H9 (cell line): ENCODE measurements at regions not wholly inside any gene's neighbourhood (a gene's known extent, or its start where the extent isn't known, plus 50 kb on each side); places are given as distances from the start of the nearest gene placed in this dataset.

ENCODE experiments used
- DNase-seq: peaks from one replicate; pipeline ENCODE4 v3.0.0-alpha.2; 2017
- H2AFZ ChIP-seq: one replicate; pipeline ENCODE4 v1.6.1; 2013; ENCODE audit warnings: mild to moderate bottlenecking, low read length, control low read depth, moderate library complexity
- H2AK5ac ChIP-seq: 2 replicates; pipeline ENCODE4 v1.6.1; 2013; ENCODE audit warnings: low read length, control low read depth, mixed read lengths; ENCODE audit not compliant: insufficient read length
- H2BK120ac ChIP-seq: one replicate; pipeline ENCODE4 v1.6.1; 2013; ENCODE audit warnings: low read depth, mild to moderate bottlenecking, low read length, control low read depth, inconsistent platforms; ENCODE audit not compliant: poor library complexity, severe bottlenecking
- H2BK12ac ChIP-seq: 2 replicates; pipeline ENCODE4 v1.6.1; 2013; ENCODE audit warnings: low read length, control low read depth, mixed read lengths, low read depth; ENCODE audit not compliant: insufficient read length
- H2BK15ac ChIP-seq: 2 replicates; pipeline ENCODE4 v1.6.1; 2013; ENCODE audit warnings: low read depth, low read length, control low read depth
- H2BK20ac ChIP-seq: one replicate; pipeline ENCODE4 v1.6.1; 2013; ENCODE audit warnings: low read depth, mild to moderate bottlenecking, low read length, control low read depth, inconsistent platforms; ENCODE audit not compliant: poor library complexity, severe bottlenecking
- H2BK5ac ChIP-seq: 2 replicates; pipeline ENCODE4 v1.6.1; 2013; ENCODE audit warnings: low read length, control low read depth, mixed read lengths; ENCODE audit not compliant: insufficient read length
- H3K14ac ChIP-seq: 2 replicates; pipeline ENCODE4 v1.6.1; 2013; ENCODE audit warnings: low read length, control low read depth; ENCODE audit not compliant: insufficient read depth
- H3K18ac ChIP-seq: 2 replicates; pipeline ENCODE4 v1.6.1; 2013; ENCODE audit warnings: low read depth, mild to moderate bottlenecking, mixed read lengths, low read length, control low read depth; ENCODE audit not compliant: insufficient read length
- H3K23ac ChIP-seq: 2 replicates; pipeline ENCODE4 v1.6.1; 2013; ENCODE audit warnings: low read length, control low read depth, mixed read lengths, low read depth; ENCODE audit not compliant: insufficient read length
- H3K23me2 ChIP-seq: 2 replicates; pipeline ENCODE4 v1.6.1; 2013; ENCODE audit warnings: low read depth, mild to moderate bottlenecking, mixed read lengths, low read length, control low read depth; ENCODE audit not compliant: insufficient read length, poor library complexity, severe bottlenecking
- H3K27ac ChIP-seq: 2 replicates; pipeline ENCODE4 v1.5.1; 2013; ENCODE audit warnings: low read length, control low read depth, mixed read lengths, low read depth; ENCODE audit not compliant: insufficient read length
- H3K27me3 ChIP-seq: 2 replicates; pipeline ENCODE4 v1.6.1; 2013; ENCODE audit warnings: low read length, control low read depth, inconsistent platforms; ENCODE audit not compliant: insufficient read depth
- H3K4ac ChIP-seq: 2 replicates; pipeline ENCODE4 v1.6.1; 2013; ENCODE audit warnings: low read depth, mild to moderate bottlenecking, control low read depth, inconsistent platforms, low read length, moderate library complexity
- H3K4me1 ChIP-seq: 2 replicates; pipeline ENCODE4 v1.6.1; 2013; ENCODE audit warnings: low read length, control low read depth, inconsistent platforms; ENCODE audit not compliant: insufficient read depth
- H3K4me2 ChIP-seq: 2 replicates; pipeline ENCODE4 v1.6.1; 2013; ENCODE audit warnings: low read length, control low read depth, mixed read lengths; ENCODE audit not compliant: insufficient read length, insufficient read depth
- H3K56ac ChIP-seq: 2 replicates; pipeline ENCODE4 v1.6.1; 2013; ENCODE audit warnings: low read depth, mild to moderate bottlenecking, mixed read lengths, low read length, control low read depth; ENCODE audit not compliant: insufficient read length
- H3K79me1 ChIP-seq: 2 replicates; pipeline ENCODE4 v1.6.1; 2013; ENCODE audit warnings: low read depth, mild to moderate bottlenecking, moderate library complexity, low read length, control low read depth, inconsistent platforms; ENCODE audit not compliant: insufficient read depth, poor library complexity, severe bottlenecking
- H3K79me2 ChIP-seq: 2 replicates; pipeline ENCODE4 v1.6.1; 2013; ENCODE audit warnings: low read length, control low read depth, inconsistent platforms; ENCODE audit not compliant: insufficient read depth
- H3K9ac ChIP-seq: 2 replicates; pipeline ENCODE4 v1.6.1; 2013; ENCODE audit warnings: low read length, control low read depth, mixed read lengths; ENCODE audit not compliant: insufficient read length; ENCODE audit errors: extremely low read depth
- H3K9me3 ChIP-seq: one replicate; pipeline ENCODE4 v1.6.1; 2013; ENCODE audit warnings: low read depth, low read length, inconsistent platforms; ENCODE audit not compliant: control insufficient read depth
- H3T11ph ChIP-seq: one replicate; pipeline ENCODE4 v1.6.1; 2013; ENCODE audit warnings: mild to moderate bottlenecking, low read length, control low read depth, inconsistent platforms
- H4K20me1 ChIP-seq: one replicate; pipeline ENCODE4 v1.6.1; 2013; ENCODE audit not compliant: control insufficient read depth, insufficient read length, insufficient read depth
- H4K5ac ChIP-seq: 2 replicates; pipeline ENCODE4 v1.6.1; 2013; ENCODE audit warnings: low read depth, mild to moderate bottlenecking, mixed read lengths, low read length, control low read depth; ENCODE audit not compliant: insufficient read length
- H4K8ac ChIP-seq: replicated peaks from 2 replicates; pipeline ENCODE4 v1.6.1; 2013; ENCODE audit warnings: low read length, control low read depth, mixed read lengths, low read depth; ENCODE audit not compliant: insufficient read length
- H4K91ac ChIP-seq: 2 replicates; pipeline ENCODE4 v1.6.1; 2013; ENCODE audit warnings: low read depth, mild to moderate bottlenecking, moderate library complexity, mixed read lengths, low read length, control low read depth; ENCODE audit not compliant: insufficient read length
- H3K27ac Mint-ChIP-seq, 3 experiments: 2 replicates in 2 of 3; 3 replicates in 1 of 3; pipeline ENCODE4 v1.8.0; 2020 to 2021; ENCODE audit warnings: mixed read lengths in 3 of 3, mild to moderate bottlenecking in 1 of 3, moderate library complexity in 1 of 3
- H3K27me3 Mint-ChIP-seq: 2 replicates; pipeline ENCODE4 v1.8.0; 2021; ENCODE audit warnings: low read depth, mild to moderate bottlenecking, moderate library complexity, mixed read lengths
- H3K36me3 Mint-ChIP-seq, 3 experiments: 2 replicates in 2 of 3; 3 replicates in 1 of 3; pipeline ENCODE4 v1.8.0; 2020 to 2021; ENCODE audit warnings: low read depth in 3 of 3, mixed read lengths in 3 of 3; ENCODE audit not compliant: insufficient read depth in 1 of 3
- H3K4me1 Mint-ChIP-seq, 2 experiments: 2 replicates each; pipeline ENCODE4 v1.8.0; 2020; ENCODE audit warnings: mixed read lengths in 2 of 2
- H3K4me3 Mint-ChIP-seq, 2 experiments: 2 replicates in 1 of 2; 3 replicates in 1 of 2; pipeline ENCODE4 v1.8.0; 2020 to 2021; ENCODE audit warnings: mild to moderate bottlenecking in 2 of 2, mixed read lengths in 2 of 2, moderate library complexity in 1 of 2
- H3K9me3 Mint-ChIP-seq, 2 experiments: 2 replicates in 1 of 2; 3 replicates in 1 of 2; pipeline ENCODE4 v1.8.0; 2020; ENCODE audit warnings: mild to moderate bottlenecking in 2 of 2, mixed read lengths in 2 of 2, moderate library complexity in 1 of 2
- WGBS: extraction: QIAGEN DNeasy Blood & Tissue Kit; methylation state at CpG from one replicate; pipeline ENCODE4 v1.1.7; 2013; ENCODE audit warnings: missing lambda C conversion rate, low lambda C conversion rate, mixed read lengths; ENCODE audit not compliant: insufficient read length; ENCODE audit errors: extremely low coverage; 5-methylcytosine and 5-hydroxymethylcytosine counted together
- TF ChIP-seq, protein P1 (sequence below): fragments of 200-600 bp; sonication (generic); conservative IDR thresholded peaks from 3 replicates; pipeline ENCODE4 v1.8.0; 2021; ENCODE audit warnings: antibody characterized with exemption, mild to moderate bottlenecking

GRCh38 chr15:69735121-69735520 is 282.5 kb downstream of the RPLP1 start:
- H3K14ac ChIP-seq: no peak overlapping the region
- no peak overlapping the region for H4K91ac ChIP-seq
- no peaks in the 10 kb centered on the region for H3K79me2 ChIP-seq
- no peak overlapping the region for H2BK15ac ChIP-seq
- Mint-ChIP-seq H3K9me3 (peaks cover 3 to 6% of the 10 kb centered on the region in 2 experiments; a peak in 3 of 5 replicates), H3K4me1 (peaks cover 26 to 31% of the 10 kb centered on the region in 2 experiments), H3K4me3 (no peak overlapping the region), H3K36me3 (peaks cover 0 to 6% (median 0%) of the 10 kb centered on the region in 3 experiments; a peak in 2 of 7 replicates), H3K27me3 (no peaks in the 10 kb centered on the region; the same call in none of the 2 replicates), H3K27ac (peak overlapping the region in 1 of 3 experiments; percentile 50; a peak in 1 of 7 replicates)
- no peak overlapping the region for H3T11ph ChIP-seq
- no peak overlapping the region for H3K27ac ChIP-seq
- no CpG with 5 or more reads among the region's 4 CpGs for WGBS
- no peak overlapping the region for H2BK12ac ChIP-seq
- no peak overlapping the region for H2BK20ac ChIP-seq
- no peaks in the 10 kb centered on the region for H3K23me2 ChIP-seq
- H3K4me1 ChIP-seq: no peaks in the 10 kb centered on the region
- no peaks in the 10 kb centered on the region for H3K79me1 ChIP-seq
- no peak overlapping the region for H3K18ac ChIP-seq
- no peaks in the 10 kb centered on the region for H3K9me3 ChIP-seq
- H4K8ac ChIP-seq: no peak overlapping the region
- DNase-seq: no peak
- no peak overlapping the region for H3K9ac ChIP-seq
- H3K4ac ChIP-seq: no peak overlapping the region
- no peak overlapping the region for H3K4me2 ChIP-seq
- no peak overlapping the region for H2AK5ac ChIP-seq
- H4K5ac ChIP-seq: no peak overlapping the region
- no peak overlapping the region for H3K56ac ChIP-seq
- H2AFZ ChIP-seq: no peak overlapping the region
- H2BK5ac ChIP-seq: no peak overlapping the region
- no peak overlapping the region for H3K23ac ChIP-seq
- no peaks in the 10 kb centered on the region for H4K20me1 ChIP-seq
- no peaks in the 10 kb centered on the region for H3K27me3 ChIP-seq
- no peak overlapping the region for H2BK120ac ChIP-seq
- TF ChIP-seq, protein P1, sequence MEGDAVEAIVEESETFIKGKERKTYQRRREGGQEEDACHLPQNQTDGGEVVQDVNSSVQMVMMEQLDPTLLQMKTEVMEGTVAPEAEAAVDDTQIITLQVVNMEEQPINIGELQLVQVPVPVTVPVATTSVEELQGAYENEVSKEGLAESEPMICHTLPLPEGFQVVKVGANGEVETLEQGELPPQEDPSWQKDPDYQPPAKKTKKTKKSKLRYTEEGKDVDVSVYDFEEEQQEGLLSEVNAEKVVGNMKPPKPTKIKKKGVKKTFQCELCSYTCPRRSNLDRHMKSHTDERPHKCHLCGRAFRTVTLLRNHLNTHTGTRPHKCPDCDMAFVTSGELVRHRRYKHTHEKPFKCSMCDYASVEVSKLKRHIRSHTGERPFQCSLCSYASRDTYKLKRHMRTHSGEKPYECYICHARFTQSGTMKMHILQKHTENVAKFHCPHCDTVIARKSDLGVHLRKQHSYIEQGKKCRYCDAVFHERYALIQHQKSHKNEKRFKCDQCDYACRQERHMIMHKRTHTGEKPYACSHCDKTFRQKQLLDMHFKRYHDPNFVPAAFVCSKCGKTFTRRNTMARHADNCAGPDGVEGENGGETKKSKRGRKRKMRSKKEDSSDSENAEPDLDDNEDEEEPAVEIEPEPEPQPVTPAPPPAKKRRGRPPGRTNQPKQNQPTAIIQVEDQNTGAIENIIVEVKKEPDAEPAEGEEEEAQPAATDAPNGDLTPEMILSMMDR: no peak
